Fibroblast of pulmonary artery (primary cell): ENCODE measurements at regions not wholly inside any gene's neighbourhood (a gene's known extent, or its start where the extent isn't known, plus 50 kb on each side); places are given as distances from the start of the nearest gene placed in this dataset.

Source experiments
- DNase-seq: peaks from one replicate; pipeline ENCODE4 v3.0.0-alpha.2; 2010; ENCODE audit warnings: low read depth
- H3K4me3 ChIP-seq: replicated peaks from 2 replicates; pipeline ENCODE4 v1.5.1; 2011; ENCODE audit warnings: low read depth, mild to moderate bottlenecking, control low read depth, low read length, moderate library complexity
- CTCF ChIP-seq: IDR thresholded peaks from 2 replicates; pipeline ENCODE4 v1.5.1; 2011; ENCODE audit warnings: mild to moderate bottlenecking, control low read depth, low read length, inconsistent platforms; ENCODE audit errors: missing control alignments

GRCh38 chr1:83543222-83543973 lies 455.5 kb downstream of the TTLL7 start:
- H3K4me3 ChIP-seq, result no peak overlapping the region
- no peak for TF ChIP-seq CTCF
- no peak for DNase-seq

- TF ChIP-seq CTCF, result no peak
Observed at GRCh38 chr1:83531521-83532309, 467.2 kb downstream of the TTLL7 start.

GRCh38 chr1:83530506-83530905 lies 468.4 kb downstream of the TTLL7 start:
- TF ChIP-seq CTCF, result no peak
- DNase-seq, result no peak
- no peak overlapping the region for H3K4me3 ChIP-seq

More at GRCh38 chr1:83531521-83532309, 467.2 kb downstream of the TTLL7 start:
- H3K4me3 ChIP-seq, result no peak overlapping the region
- no peak for DNase-seq

GRCh38 chr1:83527987-83528386 lies 470.9 kb downstream of the TTLL7 start:
- no peak for TF ChIP-seq CTCF
- no peak overlapping the region for H3K4me3 ChIP-seq
- DNase-seq, result no peak

GRCh38 chr1:83520797-83521196 lies 478.1 kb downstream of the TTLL7 start:
- TF ChIP-seq CTCF, result no peak
- DNase-seq, result no peak
- no peak overlapping the region for H3K4me3 ChIP-seq

GRCh38 chr1:83516369-83516768 lies 482.6 kb downstream of the TTLL7 start:
- no peak overlapping the region for H3K4me3 ChIP-seq
- no peak for DNase-seq
- no peak for TF ChIP-seq CTCF
